DOHH2 (cell line): ENCODE measurements at regions not wholly inside any gene's neighbourhood (a gene's known extent, or its start where the extent isn't known, plus 50 kb on each side); places are given as distances from the start of the nearest gene placed in this dataset.

ENCODE experiments used
- CTCF ChIP-seq: fragments of 200-600 bp; sonication (generic); IDR thresholded peaks from one replicate; pipeline ENCODE4 v1.5.1; 2014; ENCODE audit warnings: antibody characterized with exemption, mild to moderate bottlenecking, low read depth, low read length; ENCODE audit not compliant: poor library complexity, severe bottlenecking
- EZH2phosphoT487 ChIP-seq: fragments of 200-600 bp; sonication (generic); IDR thresholded peaks from 2 replicates; pipeline ENCODE4 v1.6.1; 2017; ENCODE audit warnings: borderline replicate concordance, mild to moderate bottlenecking, antibody characterized with exemption, low read length, moderate library complexity, mixed read lengths

GRCh38 chr12:72094490-72094889, 155.8 kb downstream of the TPH2 start:
- no peak for TF ChIP-seq CTCF
- TF ChIP-seq EZH2phosphoT487 = no peak
